Ovary (tissue), 7 donors: ENCODE measurements at regions not wholly inside any gene's neighbourhood (a gene's known extent, or its start where the extent isn't known, plus 50 kb on each side); places are given as distances from the start of the nearest gene placed in this dataset.
"Not testable (repeated sequence)": the region's sequence is repeated elsewhere in the genome, so short reads cannot be mapped to it uniquely, and the experiment has no call there.

ENCODE experiments used
- DNase-seq, 5 donors: peaks; one replicate each; pipeline ENCODE4 v3.0.0-alpha.2; 2019 to 2020
- H3K27ac ChIP-seq, 2 donors: fragments of 200-600 bp; one replicate each; pipeline versions ENCODE4 v1.5.1 to v1.8.0; 2019 to 2022
- H3K27me3 ChIP-seq: fragments of 200-600 bp; one replicate; pipeline ENCODE4 v1.8.0; 2022
- H3K36me3 ChIP-seq: fragments of 200-600 bp; sonication (generic); one replicate; pipeline ENCODE4 v1.5.1; 2019
- H3K4me1 ChIP-seq: one replicate; pipeline ENCODE4 v1.8.1; 2013; ENCODE audit warnings: mild to moderate bottlenecking, moderate library complexity; ENCODE audit not compliant: insufficient read depth
- H3K4me3 ChIP-seq: fragments of 200-600 bp; sonication (generic); one replicate; pipeline ENCODE4 v1.5.1; 2017
- H3K9me3 ChIP-seq, 2 donors: fragments of 200-600 bp in 1 of 2; sonication (generic) in 1 of 2; one replicate each; pipeline versions ENCODE4 v1.5.1 to v1.8.1; 2013 to 2019; ENCODE audit warnings: mild to moderate bottlenecking in 1 of 2, moderate library complexity in 1 of 2
- EP300 ChIP-seq: sonication (generic); formaldehyde crosslinking; IDR thresholded peaks from one replicate; pipeline ENCODE4 v1.6.1; 2017; ENCODE audit warnings: antibody characterized with exemption
- POLR2A ChIP-seq: fragments of 450-650 bp; IDR thresholded peaks from one replicate; pipeline ENCODE4 v1.6.1; 2017; ENCODE audit warnings: antibody characterized with exemption, mild to moderate bottlenecking, moderate library complexity
- WGBS, 3 donors: extraction: QIAGEN DNeasy Blood & Tissue Kit in 1 of 3; methylation state at CpG; one replicate each; pipeline versions ENCODE4 v1.1.5 to v1.1.7; 2013 to 2017; 5-methylcytosine and 5-hydroxymethylcytosine counted together
- intact Hi-C, 4 donors: fragments of 100-400 bp; cut with DNase I; formaldehyde crosslinking; loops; one replicate each; pipeline versions ENCODE4 v1.11.0 to v1.15.1; 2022 to 2023
- TF ChIP-seq, protein P1 (sequence below), 3 donors: fragments of 450-650 bp in 2 of 3; fragments of 200-600 bp in 1 of 3; IDR thresholded peaks; one replicate each; pipeline versions ENCODE4 v1.5.1 to v1.8.0; 2016 to 2022; ENCODE audit warnings: antibody characterized with exemption in 3 of 3, mild to moderate bottlenecking in 1 of 3
- donor health status: DM: no; HTN: no; CAD: no; lungs with moderate emphysema.
- donor health status: DM: no; HTN: no; CAD: no.
- donor health status: Bipolar disorder and iron deficiency.
- donor health status: DM: no; HTN: no; CAD: no.
- donor health status: DM: yes; HTN: yes; CAD: no.

DNA sequence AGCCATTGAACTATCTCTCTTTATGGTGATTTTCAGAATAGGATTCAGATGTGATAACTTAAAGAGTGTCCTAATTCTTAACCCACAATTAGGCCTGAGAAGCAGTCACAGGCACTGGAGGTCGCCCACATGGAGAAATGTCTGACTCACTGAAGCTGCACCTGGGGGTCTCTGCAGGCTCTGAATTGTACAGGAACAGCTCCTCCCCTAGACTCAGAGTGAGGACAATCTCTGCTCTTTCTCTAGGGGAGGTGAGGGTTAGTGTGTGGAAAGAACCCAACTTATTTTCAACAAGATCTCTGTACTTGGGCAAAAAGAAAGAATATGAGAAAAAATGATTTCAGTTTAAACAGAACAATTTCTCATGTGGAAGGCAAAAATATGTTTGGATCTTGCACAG lies 1124.6 kb downstream of the TMEM121 start:
- H3K4me1 ChIP-seq = no peaks in the 10 kb centered on the region
- no peaks in the 10 kb centered on the region for H3K27me3 ChIP-seq
- H3K27ac ChIP-seq = no peak overlapping the region
- no peak for DNase-seq
- no peaks in the 10 kb centered on the region for H3K36me3 ChIP-seq
- no peak overlapping the region for H3K4me3 ChIP-seq
- intact Hi-C loops = no loop called here
- 0 to 14% (median 3%) methylated on average over 1 of the region's 1 CpG for WGBS, 3 donors
- no peaks in the 10 kb centered on the region for H3K9me3 ChIP-seq
- TF ChIP-seq EP300 (no peak), POLR2A (no peak)
- TF ChIP-seq, protein P1, sequence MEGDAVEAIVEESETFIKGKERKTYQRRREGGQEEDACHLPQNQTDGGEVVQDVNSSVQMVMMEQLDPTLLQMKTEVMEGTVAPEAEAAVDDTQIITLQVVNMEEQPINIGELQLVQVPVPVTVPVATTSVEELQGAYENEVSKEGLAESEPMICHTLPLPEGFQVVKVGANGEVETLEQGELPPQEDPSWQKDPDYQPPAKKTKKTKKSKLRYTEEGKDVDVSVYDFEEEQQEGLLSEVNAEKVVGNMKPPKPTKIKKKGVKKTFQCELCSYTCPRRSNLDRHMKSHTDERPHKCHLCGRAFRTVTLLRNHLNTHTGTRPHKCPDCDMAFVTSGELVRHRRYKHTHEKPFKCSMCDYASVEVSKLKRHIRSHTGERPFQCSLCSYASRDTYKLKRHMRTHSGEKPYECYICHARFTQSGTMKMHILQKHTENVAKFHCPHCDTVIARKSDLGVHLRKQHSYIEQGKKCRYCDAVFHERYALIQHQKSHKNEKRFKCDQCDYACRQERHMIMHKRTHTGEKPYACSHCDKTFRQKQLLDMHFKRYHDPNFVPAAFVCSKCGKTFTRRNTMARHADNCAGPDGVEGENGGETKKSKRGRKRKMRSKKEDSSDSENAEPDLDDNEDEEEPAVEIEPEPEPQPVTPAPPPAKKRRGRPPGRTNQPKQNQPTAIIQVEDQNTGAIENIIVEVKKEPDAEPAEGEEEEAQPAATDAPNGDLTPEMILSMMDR (IDR thresholded peaks at IDR 0.05) = no peak

DNA sequence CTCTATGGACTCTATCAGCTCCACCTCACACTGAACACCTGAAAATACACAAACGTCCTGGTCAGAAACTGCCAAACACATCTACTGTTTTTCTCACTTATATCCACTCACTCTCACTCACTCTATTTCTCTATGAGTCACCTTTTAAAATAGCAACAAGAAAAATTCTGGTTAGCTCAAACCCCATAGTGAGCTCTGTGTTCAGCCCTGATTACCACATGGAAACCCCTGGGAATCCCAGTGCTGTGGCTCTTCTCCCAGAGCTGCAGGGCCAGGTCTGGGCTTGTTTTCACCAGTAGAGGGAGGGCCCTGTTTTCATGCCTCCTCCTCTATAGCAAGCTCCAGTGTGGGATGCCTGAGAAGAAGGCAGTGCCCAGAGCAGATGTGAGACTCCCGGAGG lies 1126.1 kb downstream of the TMEM121 start:
- TF ChIP-seq EP300 (no peak), POLR2A (no peak)
- TF ChIP-seq, protein P1 (IDR thresholded peaks at IDR 0.05) = no peak

DNA sequence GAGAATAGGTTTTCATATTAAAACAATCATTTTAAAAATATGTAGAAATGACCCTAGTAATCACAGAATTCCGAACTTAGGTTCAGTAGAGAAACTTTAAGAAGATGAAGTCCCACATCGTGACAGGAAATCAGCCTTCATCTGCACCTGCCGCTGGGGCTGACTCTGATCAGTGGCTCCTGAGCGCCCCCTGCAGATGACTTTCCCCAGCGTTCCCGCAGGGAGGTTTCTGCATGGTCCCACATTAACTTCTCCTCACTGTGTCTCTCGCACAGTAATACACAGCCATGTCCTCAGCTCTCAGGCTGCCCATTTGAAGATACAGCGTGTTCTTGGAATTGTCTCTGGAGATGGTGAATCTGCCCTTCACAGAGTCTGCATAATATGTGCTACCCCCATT lies 1131.1 kb downstream of the TMEM121 start:
- intact Hi-C loops = no loop called here
- no peak for TF ChIP-seq POLR2A
- TF ChIP-seq, protein P1 (IDR thresholded peaks at IDR 0.05) = no peak
- no peak for TF ChIP-seq EP300
- DNase-seq = no peak
- H3K4me1 ChIP-seq = no peaks in the 10 kb centered on the region
- no peak overlapping the region for H3K4me3 ChIP-seq
- no peak overlapping the region for H3K27ac ChIP-seq
- H3K27me3 ChIP-seq = no peaks in the 10 kb centered on the region
- 58 to 68% (median 58%) methylated on average over 8 of the region's 8 CpGs for WGBS, 3 donors
- no peaks in the 10 kb centered on the region for H3K36me3 ChIP-seq
- no peaks in the 10 kb centered on the region for H3K9me3 ChIP-seq

More for the DNA sequence above, 1126.1 kb downstream of the TMEM121 start:
- H3K4me1 ChIP-seq = no peaks in the 10 kb centered on the region
- intact Hi-C loops = no loop called here
- no peaks in the 10 kb centered on the region for H3K27me3 ChIP-seq
- H3K4me3 ChIP-seq = no peak overlapping the region
- H3K36me3 ChIP-seq = no peaks in the 10 kb centered on the region
- no peaks in the 10 kb centered on the region for H3K9me3 ChIP-seq
- DNase-seq = no peak
- WGBS, 3 donors = 40 to 47% (median 40%) methylated on average over 2 of the region's 2 CpGs
- no peak overlapping the region for H3K27ac ChIP-seq

DNA sequence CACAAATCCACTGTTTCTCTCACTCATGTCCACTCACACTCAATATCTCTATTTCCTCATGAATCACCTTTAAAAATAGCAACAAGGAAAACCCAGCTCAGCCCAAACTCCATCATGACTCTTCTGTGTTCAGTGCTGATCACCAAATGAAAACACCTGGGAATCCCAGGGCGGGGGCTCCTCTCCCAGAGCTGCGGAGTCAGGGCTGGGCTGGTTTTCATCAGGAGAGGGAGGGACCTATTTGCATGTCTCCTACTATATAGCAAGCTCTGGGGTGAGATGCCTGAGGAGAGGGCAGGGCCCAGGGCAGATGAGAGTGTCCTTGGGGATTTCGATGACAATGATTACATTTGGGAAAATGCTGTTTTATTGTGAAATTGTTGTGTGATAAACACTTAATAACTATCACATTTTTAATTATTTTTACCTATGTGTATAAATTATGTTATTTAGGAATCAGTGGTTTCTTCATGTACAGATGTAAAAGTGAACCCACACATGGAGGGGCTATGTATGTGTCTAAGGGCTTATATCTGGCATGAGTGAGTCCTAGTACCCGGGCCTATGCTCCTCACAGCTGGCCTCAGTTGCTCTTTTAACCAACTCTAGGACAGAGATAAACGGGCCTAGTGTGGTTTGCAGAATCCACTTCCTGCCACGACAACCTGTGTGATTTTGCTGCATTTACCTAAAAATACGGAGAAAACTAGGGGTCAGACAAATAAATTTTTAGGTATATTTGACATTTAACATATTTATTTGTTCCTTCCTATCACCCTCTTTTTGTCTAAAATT lies 1131.9 kb downstream of the TMEM121 start:
- H3K27me3 ChIP-seq, H3K4me1 ChIP-seq, H3K36me3 ChIP-seq, H3K4me3 ChIP-seq, H3K27ac ChIP-seq, DNase-seq, H3K9me3 ChIP-seq, intact Hi-C loops: not testable (repeated sequence)
- 52 to 61% (median 53%) methylated on average over 7 of the region's 7 CpGs for whole genome bisulfite sequencing, 3 donors

DNA sequence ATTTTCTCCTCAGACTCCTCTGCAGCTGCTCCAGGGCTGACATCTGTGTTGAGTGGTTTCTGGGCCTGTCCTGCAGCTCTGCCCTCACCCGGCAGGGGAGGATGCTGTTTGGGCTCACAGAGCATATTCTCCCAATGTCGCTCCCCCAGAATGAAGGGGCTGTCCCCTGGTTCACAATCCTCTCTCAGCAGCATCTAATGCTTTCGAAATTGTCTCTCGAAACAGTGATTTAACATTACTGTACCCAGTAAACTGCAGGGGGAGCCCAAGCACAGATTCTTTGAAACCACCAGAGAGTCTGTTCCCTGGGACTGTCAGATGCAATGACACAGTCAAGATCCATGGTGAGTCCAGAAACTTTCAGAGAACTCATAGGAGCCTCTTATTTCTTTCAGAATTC lies 1135.2 kb downstream of the TMEM121 start:
- H3K9me3 ChIP-seq, H3K4me1 ChIP-seq, H3K36me3 ChIP-seq, H3K27me3 ChIP-seq, H3K4me3 ChIP-seq, intact Hi-C loops, H3K27ac ChIP-seq, DNase-seq: not testable (repeated sequence)
- WGBS, 3 donors = 51 to 69% (median 64%) methylated on average over 4 of the region's 4 CpGs
